Effector CD4-positive, alpha-beta T cell (primary cell): ENCODE measurements at regions not wholly inside any gene's neighbourhood (a gene's known extent, or its start where the extent isn't known, plus 50 kb on each side); places are given as distances from the start of the nearest gene placed in this dataset.

Experiments used
- DNase-seq: peaks from one replicate; pipeline ENCODE4 v3.0.0-alpha.2; 2020

- no peak for DNase-seq
Observed at GRCh38 chr2:7988440-7988839, 693.4 kb upstream of the ID2 start.

GRCh38 chr2:7989823-7990222, 692.0 kb upstream of the ID2 start:
- no peak for DNase-seq

- no peak for DNase-seq
Observed at GRCh38 chr2:7992612-7993602, 688.9 kb upstream of the ID2 start.

DNA sequence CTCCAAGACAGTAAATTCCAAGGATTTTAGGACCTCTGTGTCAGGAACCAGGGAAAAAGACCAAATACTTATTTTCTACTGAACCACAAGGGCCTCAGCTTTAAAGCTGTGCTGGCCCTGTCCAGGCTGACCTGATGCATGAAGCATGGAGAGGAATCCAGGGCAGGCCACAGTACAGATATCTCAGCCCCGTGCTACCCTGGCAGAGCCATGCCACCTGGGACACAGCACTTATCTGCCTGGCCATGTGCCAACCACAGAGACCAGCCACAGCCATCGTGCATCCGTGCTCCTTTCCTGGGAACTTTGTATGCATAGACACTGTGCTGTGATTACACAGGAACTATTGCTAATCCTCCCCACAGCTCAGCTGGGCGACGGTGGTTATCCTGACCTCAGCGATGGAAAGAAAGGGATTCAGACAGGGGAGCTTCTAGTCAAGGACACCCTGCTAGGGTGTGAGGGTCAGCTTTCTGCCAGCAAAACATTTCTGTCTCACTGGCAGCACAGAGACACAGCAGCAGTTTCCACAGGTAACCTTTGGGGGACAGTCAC, 687.4 kb upstream of the ID2 start:
- no peak for DNase-seq

- no peak for DNase-seq
Observed at GRCh38 chr2:7997279-7997678, 684.6 kb upstream of the ID2 start.

DNA sequence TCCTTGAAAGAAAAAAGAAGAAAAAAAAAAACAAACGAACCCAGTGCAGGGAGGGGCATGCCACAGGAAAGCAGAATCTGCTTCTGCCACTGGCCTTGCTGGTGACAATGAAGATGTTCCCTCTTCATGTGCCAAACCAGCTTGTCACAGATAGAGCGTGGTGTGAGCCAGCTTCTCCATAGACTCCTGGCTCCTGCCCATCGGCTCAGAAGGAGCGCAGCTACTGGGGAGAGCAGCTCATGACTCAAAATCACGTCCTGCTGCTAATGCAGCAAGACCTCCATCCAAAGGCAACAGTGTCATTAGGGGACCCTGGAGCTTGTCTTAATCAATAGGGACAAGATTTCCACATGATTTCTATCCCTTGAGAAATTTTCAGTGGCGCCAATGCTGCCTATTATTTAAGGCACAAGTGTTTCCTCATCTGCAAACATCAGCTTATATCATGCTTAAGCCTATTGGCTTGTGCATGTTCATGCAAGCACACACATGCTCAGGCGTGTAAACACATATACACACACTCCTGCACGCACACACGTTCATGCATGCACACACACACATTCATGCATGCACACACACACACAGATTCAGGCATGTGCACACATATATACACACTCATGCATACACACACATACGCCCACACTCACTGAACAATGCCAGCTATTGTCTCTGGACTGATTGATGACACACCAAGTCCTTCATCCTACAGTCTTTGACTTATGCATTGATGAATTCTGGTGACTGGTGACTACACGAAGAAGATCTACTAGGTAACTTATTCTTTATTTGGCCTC, 682.0 kb upstream of the ID2 start:
- no peak for DNase-seq

- no peak for DNase-seq
Observed at GRCh38 chr2:8000870-8001269, 681.0 kb upstream of the ID2 start.

DNA sequence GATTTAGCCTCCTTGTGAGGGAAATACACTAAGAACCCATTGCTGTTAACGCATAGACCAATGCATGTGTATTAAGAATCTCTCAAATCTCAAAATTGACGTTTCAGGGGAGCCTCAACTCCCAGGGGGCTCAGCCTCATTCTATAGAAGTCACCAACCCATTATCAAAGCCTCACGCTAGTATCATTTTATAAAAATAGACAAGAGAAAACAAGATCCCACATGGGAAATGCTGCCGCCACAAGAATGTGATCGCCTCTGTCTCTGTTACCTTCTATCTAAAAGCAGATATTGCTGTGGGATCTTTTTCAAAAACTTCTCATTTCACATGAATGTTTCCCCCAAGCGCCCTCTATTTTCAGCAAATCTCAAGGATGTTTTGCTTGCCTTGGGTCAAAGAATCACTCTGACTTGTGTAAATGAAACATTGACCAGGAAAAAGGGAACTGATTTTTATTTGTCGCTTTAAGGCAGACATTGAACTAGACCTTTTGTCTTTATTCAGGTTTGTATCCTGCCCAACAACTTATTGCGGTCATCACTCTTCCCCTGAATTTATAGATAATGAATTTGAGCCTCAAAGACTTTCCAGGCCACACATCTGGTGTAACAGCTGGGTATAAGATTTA, 679.0 kb upstream of the ID2 start:
- DNase-seq = no peak

GRCh38 chr2:8003462-8004075, 678.3 kb upstream of the ID2 start:
- no peak for DNase-seq

- DNase-seq = no peak
Observed at GRCh38 chr2:8004250-8004681, 677.6 kb upstream of the ID2 start.

GRCh38 chr2:8006181-8006580, 675.7 kb upstream of the ID2 start:
- no peak for DNase-seq

DNA sequence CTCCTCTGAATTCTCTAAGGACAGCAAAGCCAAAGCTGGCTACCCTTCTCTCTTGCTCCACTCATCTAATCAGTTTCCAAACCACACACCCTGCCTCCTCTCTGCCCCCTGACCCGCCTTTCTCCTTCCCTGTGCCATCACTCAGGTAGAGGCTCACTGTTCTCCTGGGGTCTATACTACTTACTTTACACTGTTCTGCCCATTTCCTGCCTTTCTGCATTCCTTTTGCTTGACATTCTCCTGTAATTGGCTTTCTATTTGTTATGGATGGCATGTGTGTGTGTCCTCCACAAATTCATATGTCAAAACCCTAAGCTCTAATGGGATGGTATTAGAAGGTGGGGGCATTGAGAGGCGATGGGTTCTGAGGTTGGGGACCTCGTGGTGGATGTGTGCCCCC, 675.2 kb upstream of the ID2 start:
- DNase-seq = no peak

DNA sequence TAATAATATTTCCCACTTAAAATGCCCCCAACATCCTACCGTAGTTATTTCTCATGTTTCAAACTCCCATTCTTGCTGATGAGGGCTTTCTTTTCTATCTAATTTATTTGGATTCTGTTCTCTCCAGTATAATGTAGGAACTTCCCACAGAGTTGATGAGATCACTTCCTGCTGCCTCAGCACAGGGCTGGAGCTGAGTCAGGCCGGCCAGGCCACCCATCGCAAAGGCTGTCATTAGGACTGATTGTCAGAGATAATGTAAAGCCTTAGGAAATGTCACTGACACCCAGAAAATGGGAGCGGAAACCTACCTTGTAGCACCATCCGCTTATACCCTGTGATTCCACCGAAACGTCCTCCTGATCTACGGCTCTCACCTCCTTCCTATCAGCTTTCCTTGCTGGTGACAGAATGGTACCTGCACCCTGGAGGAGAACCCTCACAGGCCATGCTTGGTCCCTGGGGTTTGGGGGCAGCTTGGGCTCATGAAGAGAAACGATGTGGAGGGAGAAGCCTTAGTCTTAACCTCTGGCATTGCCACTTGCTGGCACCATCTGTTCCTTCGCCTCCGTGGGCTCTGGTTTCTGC, 672.8 kb upstream of the ID2 start:
- no peak for DNase-seq

GRCh38 chr2:8015848-8016600, 665.8 kb upstream of the ID2 start:
- no peak for DNase-seq

- DNase-seq = no peak
Observed at GRCh38 chr2:8016688-8017087, 665.2 kb upstream of the ID2 start.

DNA sequence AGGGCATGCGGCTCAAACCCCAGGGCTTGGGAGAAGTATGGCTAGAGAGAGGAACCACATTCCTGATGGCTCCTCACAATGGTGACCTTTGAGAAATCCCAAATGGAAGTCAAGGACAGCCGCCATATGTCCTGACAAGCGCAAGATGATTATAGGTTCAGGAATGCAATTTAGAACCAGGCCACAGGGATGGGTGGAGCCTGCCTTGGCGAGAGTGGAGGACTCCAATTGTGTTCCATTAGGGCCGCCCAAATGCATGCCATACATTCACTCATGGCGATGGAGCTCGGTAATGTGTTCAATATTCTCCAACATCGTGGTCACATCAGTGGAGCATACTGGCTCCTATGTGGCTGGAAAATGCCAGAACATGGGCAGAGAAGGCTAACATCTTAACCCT, 662.9 kb upstream of the ID2 start:
- no peak for DNase-seq

DNA sequence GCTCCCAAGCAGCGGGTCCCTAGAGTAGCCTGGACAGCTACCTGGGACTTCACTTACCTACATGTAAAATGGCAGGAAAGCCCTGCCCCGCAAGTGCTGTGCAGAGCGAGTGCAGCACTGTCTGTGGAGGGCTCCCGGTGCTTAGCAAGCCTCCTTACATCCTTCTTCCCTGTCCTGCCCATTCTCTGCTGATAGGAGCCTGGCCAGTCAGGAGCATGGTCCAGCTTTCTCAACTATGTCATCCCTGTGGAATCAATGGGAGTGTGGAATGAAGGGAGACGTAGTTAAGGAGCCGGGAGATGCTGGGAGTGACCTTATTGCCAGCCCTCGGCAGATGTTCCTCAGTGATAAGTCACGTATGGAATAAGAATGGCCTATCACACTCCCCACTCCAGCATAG, 661.9 kb upstream of the ID2 start:
- DNase-seq = no peak

- no peak for DNase-seq
Observed at GRCh38 chr2:8021921-8022320, 659.9 kb upstream of the ID2 start.

DNA sequence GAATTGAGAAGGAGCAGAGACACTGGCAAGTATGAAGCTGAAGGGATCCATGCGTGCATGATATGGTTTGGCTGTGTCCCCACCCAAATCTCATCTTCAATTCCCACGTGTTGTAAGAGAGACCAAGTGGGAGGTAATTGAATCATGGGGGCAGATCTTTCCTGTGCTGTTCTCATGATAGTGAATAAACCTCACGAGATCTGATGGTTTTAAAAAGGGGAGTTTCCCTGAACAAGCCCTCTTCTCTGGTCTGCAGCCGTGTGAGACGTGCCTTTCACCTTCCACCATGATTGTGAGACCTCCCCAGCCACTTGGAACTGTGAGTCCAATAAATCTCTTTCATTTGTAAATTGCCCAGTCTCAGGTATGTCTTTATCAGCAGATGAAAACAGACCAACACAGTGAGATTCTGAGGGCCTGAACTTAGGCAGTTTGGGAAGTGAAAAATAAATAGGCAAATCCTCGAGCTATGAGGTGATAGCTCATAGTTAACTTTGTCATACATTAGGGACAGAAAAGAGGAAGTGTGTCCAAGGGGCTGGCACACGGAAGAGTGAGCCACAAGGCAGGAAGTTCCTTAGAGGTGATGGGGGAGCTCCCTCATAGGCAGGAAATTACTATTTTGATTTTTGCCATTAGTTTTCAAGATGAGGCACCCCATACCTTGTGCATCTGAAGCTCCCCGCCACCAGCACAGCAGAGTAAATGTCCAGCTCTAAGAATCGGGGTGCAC, 658.8 kb upstream of the ID2 start:
- DNase-seq = no peak

- DNase-seq = no peak
Observed at GRCh38 chr2:8024506-8024905, 657.4 kb upstream of the ID2 start.

- DNase-seq = no peak
Observed at GRCh38 chr2:8026381-8026780, 655.5 kb upstream of the ID2 start.
